ENCODE measurements at regions not wholly inside any gene's neighbourhood (a gene's known extent, or its start where the extent isn't known, plus 50 kb on each side); places are given as distances from the start of the nearest gene placed in this dataset.

DNA sequence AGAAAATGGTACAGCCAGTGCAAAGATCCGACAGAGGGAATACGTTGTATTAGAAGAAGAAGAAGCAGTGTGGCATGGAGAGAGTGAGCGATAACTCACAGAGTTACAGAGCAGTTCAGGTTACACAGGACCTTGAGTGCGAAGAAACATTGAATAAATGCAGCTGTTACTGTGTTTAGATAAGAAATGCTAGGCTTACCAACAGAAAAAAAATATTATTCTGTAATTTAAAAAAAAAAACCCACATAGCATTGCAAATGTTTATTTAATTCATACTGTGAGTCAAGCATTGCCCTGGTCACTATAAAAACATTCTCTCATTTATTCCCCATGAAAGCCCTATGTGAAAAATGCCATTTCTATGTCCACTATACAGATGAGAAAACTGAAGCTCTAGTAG lies 373.4 kb upstream of the EPHA7 start:
- ATAC-seq, result no peak
- no peak overlapping the region for H3K4me3 Mint-ChIP-seq
- H3K27me3 Mint-ChIP-seq, result no peaks in the 10 kb centered on the region

DNA sequence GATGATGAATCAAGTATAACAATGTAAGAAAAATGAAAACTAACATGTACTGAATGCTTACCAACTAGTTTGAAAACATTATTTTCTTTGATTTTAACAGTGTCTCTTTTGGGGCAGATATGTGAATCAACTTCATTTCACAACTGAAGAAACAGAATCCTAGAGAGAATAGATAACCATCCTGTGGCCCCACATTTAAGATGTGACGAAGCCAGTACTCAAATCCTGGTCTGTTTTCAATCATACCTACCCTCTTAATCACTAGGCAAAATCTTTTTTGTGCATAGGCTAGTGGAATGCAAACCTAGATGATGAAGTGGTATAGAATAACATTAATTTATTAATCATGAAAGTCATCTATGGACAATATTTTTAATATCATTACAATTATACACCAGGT lies 371.6 kb upstream of the EPHA7 start:
- H3K27me3 Mint-ChIP-seq, result no peaks in the 10 kb centered on the region
- DNase-seq, result no peak
- no peaks in the 10 kb centered on the region for H3K4me1 Mint-ChIP-seq
- no peak overlapping the region for H3K4me3 Mint-ChIP-seq
- ATAC-seq, result no peak
- H3K27ac Mint-ChIP-seq, result no peak overlapping the region
- H3K9me3 Mint-ChIP-seq, result peaks cover 0 to 13% of the 10 kb centered on the region in 2 donors

More for the DNA sequence above, 373.4 kb upstream of the EPHA7 start:
- H3K4me1 Mint-ChIP-seq, result no peaks in the 10 kb centered on the region
- DNase-seq, result no peak
- peaks cover 4 to 10% of the 10 kb centered on the region in 2 donors for H3K9me3 Mint-ChIP-seq
- H3K27ac Mint-ChIP-seq, result no peak overlapping the region

DNA sequence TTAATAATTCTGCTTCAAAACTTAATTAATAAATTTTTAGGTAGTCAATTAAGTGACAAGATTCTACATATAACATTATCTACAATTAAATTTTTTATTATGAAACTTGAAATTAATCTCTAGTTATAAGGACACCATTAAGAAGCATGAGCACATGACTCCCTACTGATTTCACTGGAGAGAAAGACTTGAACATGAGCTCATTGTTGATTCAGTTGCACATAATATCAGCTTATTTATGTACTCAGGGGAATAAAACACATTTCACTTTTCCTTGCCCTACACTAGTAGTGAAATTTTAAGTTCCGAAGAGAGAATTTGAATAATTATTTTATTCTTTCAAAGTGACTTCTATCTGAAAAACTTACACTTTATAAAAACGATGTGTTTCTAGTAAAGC lies 370.2 kb upstream of the EPHA7 start:
- no peak for DNase-seq
- Mint-ChIP-seq H3K27ac (no peak overlapping the region), H3K9me3 (peaks cover 0 to 13% of the 10 kb centered on the region in 2 donors), H3K4me3 (no peak overlapping the region), H3K4me1 (no peaks in the 10 kb centered on the region), H3K27me3 (no peaks in the 10 kb centered on the region)
- no peak for ATAC-seq

DNA sequence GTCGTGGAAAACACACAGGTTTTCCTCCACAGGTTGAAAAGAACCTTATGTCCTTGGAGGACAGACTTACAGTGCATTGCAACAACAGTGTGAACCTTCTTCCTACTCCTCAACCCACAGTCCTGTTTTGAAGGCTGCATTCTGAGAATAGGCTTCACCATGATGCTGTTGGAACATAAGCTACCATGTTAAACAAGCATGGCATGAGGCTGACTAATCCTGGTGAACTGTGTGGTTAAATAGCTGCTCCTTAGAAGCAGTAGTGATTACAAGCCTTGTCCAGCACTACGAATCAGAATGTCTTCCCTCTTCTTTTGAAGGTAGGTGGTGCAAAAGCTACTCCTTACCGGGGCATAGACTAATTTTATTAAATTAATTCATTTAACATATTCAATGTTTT lies 368.5 kb upstream of the EPHA7 start:
- H3K27ac Mint-ChIP-seq, result no peak overlapping the region
- no peaks in the 10 kb centered on the region for H3K4me1 Mint-ChIP-seq
- H3K9me3 Mint-ChIP-seq, result peaks cover 0 to 13% of the 10 kb centered on the region in 2 donors
- ATAC-seq, result no peak
- no peak for DNase-seq
- H3K4me3 Mint-ChIP-seq, result no peak overlapping the region
- H3K27me3 Mint-ChIP-seq, result no peaks in the 10 kb centered on the region

DNA sequence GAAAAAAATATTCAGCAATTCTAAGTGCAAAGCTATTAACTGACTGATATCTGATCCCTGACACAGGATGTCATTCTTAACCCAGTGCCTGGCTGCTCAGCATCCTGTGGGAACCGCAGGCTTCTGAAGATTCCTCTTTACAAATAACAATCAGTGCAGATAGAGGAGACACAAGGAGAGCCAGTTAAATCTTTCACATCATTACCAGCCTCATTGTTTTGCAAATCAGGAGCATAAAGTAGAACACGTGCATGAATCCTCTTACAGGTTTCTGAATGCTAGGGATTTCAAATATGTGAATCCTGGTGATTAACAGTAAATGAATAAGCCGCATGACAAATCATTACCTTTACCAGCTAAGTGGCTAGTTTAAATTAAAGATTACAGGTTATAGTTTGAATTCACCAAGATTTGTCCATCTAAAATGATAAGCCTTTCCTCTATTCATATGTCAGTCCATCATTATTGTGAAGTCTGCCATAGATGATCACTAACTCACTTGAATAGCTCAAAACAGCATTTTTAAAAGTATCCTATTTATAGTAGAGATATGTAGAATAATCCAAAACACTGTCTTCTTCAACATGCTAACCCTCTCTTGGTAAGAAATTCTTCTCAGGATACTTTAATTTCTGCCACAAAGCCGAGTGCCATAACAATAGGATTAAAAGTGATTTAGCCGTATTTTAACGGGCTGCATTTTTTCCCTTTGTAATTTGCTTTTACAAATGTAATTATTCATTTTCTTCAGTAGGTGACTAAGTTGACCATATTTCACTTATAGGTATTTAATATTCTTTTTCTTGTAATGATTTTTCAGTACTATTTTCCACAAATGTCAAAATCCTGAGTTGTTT lies 367.3 kb upstream of the EPHA7 start:
- Mint-ChIP-seq H3K27ac (no peak overlapping the region), H3K27me3 (no peaks in the 10 kb centered on the region), H3K4me3 (no peak overlapping the region), H3K9me3 (peaks cover 0 to 13% of the 10 kb centered on the region in 2 donors), H3K4me1 (no peaks in the 10 kb centered on the region)
- DNase-seq (no peak), ATAC-seq (no peak)

DNA sequence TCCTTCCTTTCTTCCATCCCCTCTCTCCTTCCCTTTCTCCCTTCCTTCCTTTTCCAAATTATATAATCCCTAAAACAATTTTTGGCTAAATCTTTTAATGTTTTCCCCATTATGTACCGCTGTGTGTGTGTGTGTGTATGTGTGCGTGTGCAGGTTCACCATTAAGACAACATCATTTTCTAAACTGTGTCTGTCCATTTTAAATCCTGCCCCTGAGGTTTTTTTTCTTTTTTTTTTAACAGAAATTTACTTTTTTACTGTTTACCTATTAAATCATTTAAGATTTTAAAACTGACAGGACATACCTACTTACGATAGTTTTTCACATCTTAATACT lies 366.3 kb upstream of the EPHA7 start:
- no peak overlapping the region for H3K4me3 Mint-ChIP-seq
- H3K9me3 Mint-ChIP-seq, result peaks cover 0 to 13% of the 10 kb centered on the region in 2 donors
- no peaks in the 10 kb centered on the region for H3K4me1 Mint-ChIP-seq
- H3K27ac Mint-ChIP-seq, result no peak overlapping the region
- H3K27me3 Mint-ChIP-seq, result no peaks in the 10 kb centered on the region
- DNase-seq (no peak), ATAC-seq (no peak)

DNA sequence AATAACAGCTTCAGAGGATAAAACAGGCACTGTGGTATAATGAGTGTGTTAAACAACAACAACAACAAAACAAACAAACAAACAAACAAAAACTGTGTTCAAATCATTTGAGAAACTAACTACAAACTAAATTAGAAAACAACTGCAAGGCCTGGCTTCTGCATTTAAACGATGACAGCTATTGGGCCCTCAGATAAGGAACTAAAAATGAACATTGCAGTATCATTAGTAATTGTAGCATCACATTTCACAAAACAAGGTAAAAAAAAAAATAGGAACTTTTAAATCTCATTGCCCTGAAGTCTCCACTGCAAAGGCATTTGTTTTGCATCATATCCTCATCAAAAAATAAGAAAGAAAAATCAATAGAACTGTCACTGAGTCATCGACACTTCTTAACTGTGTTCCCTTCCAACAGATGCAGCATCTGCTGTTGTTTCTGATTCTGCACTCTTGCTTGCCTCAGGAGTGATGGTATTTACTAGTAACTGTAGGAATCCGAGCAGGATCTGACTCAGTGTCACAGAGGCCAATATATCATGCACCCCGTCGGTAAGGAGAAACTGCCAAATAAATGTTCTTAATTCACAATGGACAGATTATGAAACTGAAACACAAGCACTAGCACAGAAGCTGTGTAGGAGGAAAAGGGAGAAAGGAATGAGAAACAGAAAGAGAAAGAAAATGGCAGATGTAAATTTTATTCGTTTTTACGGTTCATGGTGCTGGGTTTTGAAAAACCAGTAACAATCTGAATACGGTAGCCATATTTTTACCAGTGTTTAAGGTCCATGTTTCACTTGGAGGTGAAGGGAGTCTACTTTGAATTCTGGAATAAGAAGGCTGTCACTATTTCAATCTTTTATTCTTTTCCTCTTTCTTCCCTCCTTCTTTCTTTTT lies 365.7 kb upstream of the EPHA7 start:
- Mint-ChIP-seq H3K4me1 (no peaks in the 10 kb centered on the region), H3K27ac (no peak overlapping the region), H3K9me3 (peaks cover 0 to 13% of the 10 kb centered on the region in 2 donors), H3K27me3 (no peaks in the 10 kb centered on the region), H3K4me3 (no peak overlapping the region)
- ATAC-seq (no peak), DNase-seq (no peak)

DNA sequence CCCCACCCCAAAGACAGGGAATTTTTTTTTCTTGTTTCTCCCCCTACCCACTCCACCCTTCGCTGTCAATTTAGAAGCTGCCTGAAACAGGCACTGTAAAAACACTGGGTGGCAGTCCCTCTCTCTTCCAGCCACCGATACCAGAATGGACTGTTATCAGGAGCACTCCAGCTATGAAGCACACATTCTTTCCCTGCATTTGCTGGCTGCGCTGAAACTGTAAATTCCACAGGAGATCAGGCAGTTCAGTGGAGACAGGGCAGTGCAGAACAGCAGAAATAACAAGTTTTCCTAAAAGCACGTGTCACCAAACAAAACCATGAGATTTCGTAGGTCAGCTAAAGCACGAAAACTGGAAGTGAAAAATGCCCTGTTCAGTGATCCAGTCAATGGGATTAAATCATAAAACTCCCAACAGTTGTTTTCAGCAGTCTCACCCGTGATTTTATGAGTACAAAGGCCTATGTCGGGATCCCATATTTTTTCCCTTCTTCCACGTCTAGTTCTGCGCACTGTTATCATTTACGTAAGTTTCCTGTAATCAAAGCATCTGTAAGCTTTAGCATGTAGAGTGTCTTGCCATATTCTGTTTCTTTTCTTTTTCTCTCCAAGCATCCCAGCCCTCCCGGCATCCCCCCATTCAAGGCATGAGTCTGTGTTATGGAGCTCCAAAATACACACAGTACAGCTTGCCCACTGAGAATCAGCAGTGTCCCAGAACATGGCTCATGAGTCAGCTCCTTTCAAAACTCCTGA lies 359.9 kb upstream of the EPHA7 start:
- H3K4me3 Mint-ChIP-seq, result no peak overlapping the region
- no peaks in the 10 kb centered on the region for H3K27me3 Mint-ChIP-seq
- no peak overlapping the region for H3K27ac Mint-ChIP-seq
- no peaks in the 10 kb centered on the region for H3K4me1 Mint-ChIP-seq
- no peaks in the 10 kb centered on the region for H3K9me3 Mint-ChIP-seq
- DNase-seq, result no peak
- no peak for ATAC-seq

DNA sequence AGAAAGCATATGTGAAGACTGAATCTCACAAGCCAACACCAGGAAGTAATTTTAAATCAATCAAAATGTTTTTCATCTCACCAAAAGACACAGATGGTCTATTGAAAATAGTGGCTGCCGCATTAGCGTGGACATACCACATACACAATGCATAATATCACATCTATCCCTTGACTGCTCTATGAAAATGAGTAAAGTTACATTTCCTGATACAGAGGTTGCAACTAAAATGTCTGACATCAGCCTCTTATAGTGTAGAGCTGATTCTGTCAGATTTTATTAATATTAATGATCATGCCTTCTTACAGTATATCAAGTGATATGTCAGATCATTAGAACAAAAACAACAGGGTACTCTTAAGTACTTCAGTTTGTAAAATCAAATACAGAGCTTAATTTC lies 339.8 kb upstream of the EPHA7 start:
- Mint-ChIP-seq H3K27me3 (no peaks in the 10 kb centered on the region), H3K4me3 (no peak overlapping the region), H3K9me3 (peaks cover 0 to 5% of the 10 kb centered on the region in 2 donors), H3K4me1 (no peaks in the 10 kb centered on the region), H3K27ac (no peak overlapping the region)
- ATAC-seq (no peak), DNase-seq (no peak)

DNA sequence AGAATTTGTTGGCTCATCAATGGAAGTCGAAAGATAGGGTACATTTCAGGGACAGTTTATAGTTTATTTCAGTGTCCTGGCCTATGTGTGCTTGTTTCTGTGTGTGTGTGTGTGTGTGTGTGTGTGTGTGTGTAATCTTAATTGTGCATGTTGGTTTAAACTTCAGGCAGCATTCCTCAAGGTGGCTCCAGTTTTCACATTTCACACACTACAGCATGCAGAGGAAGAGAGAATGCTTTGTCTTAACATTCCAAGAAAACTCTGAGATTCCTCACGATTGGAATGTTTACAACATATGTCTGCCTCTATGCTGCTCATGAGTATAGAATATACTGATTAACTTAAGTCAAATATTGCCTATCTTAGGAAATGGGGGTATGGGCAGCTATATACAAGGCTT lies 332.6 kb upstream of the EPHA7 start:
- no peak overlapping the region for H3K27ac Mint-ChIP-seq
- no peaks in the 10 kb centered on the region for H3K27me3 Mint-ChIP-seq
- H3K4me1 Mint-ChIP-seq, result no peaks in the 10 kb centered on the region
- no peak for ATAC-seq
- DNase-seq, result no peak
- H3K9me3 Mint-ChIP-seq, result peaks cover 0 to 9% of the 10 kb centered on the region in 2 donors
- no peak overlapping the region for H3K4me3 Mint-ChIP-seq

DNA sequence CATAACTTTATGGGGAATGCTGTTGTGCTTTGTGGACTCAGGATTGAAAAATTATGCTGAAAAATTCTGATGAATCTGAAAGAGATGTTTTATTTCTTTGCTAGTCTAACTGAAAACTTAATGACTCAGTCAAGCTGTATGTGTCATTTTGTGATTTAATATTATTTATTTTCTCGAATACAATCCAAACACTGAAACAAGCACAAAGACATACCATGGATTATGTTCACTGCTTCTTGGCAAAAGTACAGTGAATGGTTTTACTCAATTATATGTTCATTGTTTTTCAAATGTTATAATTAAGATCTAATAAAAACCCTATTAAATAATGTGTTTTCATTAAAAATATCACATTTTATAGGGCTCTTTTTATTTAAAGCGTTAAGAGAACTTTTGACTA lies 330.6 kb upstream of the EPHA7 start:
- Mint-ChIP-seq H3K4me1 (no peaks in the 10 kb centered on the region), H3K27me3 (no peaks in the 10 kb centered on the region), H3K27ac (no peak overlapping the region), H3K4me3 (no peak overlapping the region), H3K9me3 (peaks cover 0 to 9% of the 10 kb centered on the region in 2 donors)
- ATAC-seq (no peak), DNase-seq (no peak)

DNA sequence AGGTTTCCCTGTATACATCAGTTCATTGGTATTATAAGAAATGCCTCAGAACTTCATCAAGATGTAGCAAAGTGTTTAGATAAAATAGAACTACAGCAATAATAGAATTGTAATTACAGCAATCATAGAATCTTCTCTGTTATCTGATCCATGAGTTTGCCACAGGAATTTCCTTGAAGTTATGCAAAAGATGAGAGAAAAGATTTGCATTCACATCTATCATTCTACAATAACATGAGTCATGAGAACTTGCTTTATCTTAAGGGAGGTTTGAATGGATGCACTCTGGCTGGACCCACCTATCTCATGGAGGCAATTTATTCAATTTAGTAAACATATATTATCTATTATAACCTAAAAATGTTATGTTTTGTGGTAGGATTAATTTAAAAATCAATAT lies 329.8 kb upstream of the EPHA7 start:
- no peaks in the 10 kb centered on the region for H3K27me3 Mint-ChIP-seq
- ATAC-seq (no peak), DNase-seq (no peak)
- no peak overlapping the region for H3K4me3 Mint-ChIP-seq
- H3K4me1 Mint-ChIP-seq, result no peaks in the 10 kb centered on the region
- H3K27ac Mint-ChIP-seq, result no peak overlapping the region
- H3K9me3 Mint-ChIP-seq, result peaks cover 0 to 4% of the 10 kb centered on the region in 2 donors

DNA sequence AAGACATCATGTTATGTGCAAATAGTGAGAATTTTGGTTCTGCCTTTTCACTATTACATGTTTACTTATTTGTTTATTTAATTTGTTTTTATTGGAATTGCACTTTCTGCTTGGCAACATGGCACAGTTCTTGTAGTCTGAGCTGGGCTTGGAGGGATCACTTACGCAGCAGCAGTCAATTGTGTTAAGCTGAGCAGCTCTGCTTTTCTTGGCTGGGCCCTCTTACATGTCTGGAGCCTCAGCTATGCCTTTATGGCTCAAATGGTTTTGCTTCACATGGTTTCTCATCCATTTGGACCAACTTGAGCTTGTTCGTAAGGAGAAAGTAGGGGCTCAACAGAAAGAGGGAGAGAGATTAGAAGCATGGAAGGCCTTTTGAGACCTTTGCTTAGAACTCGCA lies 327.5 kb upstream of the EPHA7 start:
- DNase-seq (no peak), ATAC-seq (no peak)
- H3K4me1 Mint-ChIP-seq, result no peaks in the 10 kb centered on the region
- no peak overlapping the region for H3K27ac Mint-ChIP-seq
- H3K9me3 Mint-ChIP-seq, result peaks cover 0 to 12% of the 10 kb centered on the region in 2 donors
- no peaks in the 10 kb centered on the region for H3K27me3 Mint-ChIP-seq
- no peak overlapping the region for H3K4me3 Mint-ChIP-seq

DNA sequence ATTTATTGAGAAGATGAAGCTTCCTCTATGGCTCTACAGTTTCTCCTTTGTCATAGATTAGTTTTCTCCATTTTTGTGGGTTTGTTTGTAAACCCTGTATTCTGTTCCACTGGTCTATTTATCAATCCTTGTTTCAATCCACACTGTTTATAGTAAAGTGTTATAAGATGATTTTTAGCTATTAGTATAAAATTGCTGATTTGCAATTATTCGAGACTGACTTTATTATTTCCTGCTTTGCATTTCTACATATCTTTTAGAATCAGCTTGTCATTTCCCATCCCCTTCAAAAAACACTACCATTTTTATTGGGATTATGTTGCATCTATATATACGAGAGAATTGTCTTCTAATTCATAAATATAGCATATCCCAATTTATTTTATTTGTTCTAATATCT lies 325.9 kb upstream of the EPHA7 start:
- no peak for DNase-seq
- Mint-ChIP-seq H3K4me1 (no peaks in the 10 kb centered on the region), H3K27me3 (no peaks in the 10 kb centered on the region), H3K4me3 (no peak overlapping the region), H3K27ac (no peak overlapping the region), H3K9me3 (peaks cover 6 to 17% of the 10 kb centered on the region in 2 donors)
- ATAC-seq, result no peak

DNA sequence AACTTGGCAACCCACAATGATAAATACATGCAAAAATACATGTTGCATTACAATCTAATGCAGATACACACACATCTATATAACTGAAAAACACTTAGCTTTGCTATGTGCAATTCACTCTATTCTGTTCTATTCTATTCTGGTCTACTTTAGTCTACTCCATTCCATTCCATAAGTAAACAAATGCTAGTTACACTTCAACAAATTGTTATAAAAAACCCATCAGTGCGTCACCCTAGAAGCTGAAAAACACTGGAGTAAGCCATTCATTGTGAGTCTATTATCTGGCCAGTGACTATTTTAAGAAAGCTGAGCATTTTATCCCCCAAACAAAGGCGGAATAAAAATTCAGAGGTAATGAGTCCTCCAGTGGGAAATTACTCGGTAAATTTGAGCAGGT lies 315.7 kb upstream of the EPHA7 start:
- H3K9me3 Mint-ChIP-seq, result peaks cover 0 to 5% of the 10 kb centered on the region in 2 donors
- H3K27me3 Mint-ChIP-seq, result no peaks in the 10 kb centered on the region
- ATAC-seq, result no peak
- H3K4me1 Mint-ChIP-seq, result no peaks in the 10 kb centered on the region
- H3K4me3 Mint-ChIP-seq, result no peak overlapping the region
- H3K27ac Mint-ChIP-seq, result no peak overlapping the region
- DNase-seq, result no peak

DNA sequence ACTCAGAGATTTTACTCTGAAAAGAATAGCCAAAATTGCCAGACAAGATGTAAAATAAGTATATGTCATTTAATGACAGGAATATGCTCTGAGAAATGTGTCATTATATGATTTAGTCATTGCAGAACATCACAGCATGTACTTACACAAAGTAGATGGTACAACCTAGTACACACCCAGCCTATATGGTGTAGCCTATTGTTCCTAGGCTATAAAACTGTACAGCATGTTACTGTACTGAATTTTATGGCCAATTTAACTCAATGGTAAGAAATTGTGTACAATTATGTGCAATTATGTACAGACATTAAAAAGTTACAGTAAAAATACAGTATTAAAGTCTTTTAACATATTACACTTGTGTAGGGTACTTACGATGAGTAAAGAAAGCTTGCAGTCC lies 311.9 kb upstream of the EPHA7 start:
- ATAC-seq (no peak), DNase-seq (no peak)
- H3K27ac Mint-ChIP-seq, result no peak overlapping the region
- H3K4me3 Mint-ChIP-seq, result no peak overlapping the region
- H3K27me3 Mint-ChIP-seq, result no peaks in the 10 kb centered on the region
- peaks cover 0 to 17% of the 10 kb centered on the region in 2 donors for H3K9me3 Mint-ChIP-seq
- H3K4me1 Mint-ChIP-seq, result no peaks in the 10 kb centered on the region
